Keratinocyte (primary cell): ENCODE measurements at regions not wholly inside any gene's neighbourhood (a gene's known extent, or its start where the extent isn't known, plus 50 kb on each side); places are given as distances from the start of the nearest gene placed in this dataset.

ENCODE experiments used
- DNase-seq: peaks from one replicate; pipeline ENCODE4 v3.0.0-alpha.2; 2011; ENCODE audit warnings: low read depth, missing footprints, low spot score
- FAIRE-seq: peaks from 2 replicates; lab custom pipeline; 2011; peaks lifted over from hg19 to GRCh38; lab: Jason Lieb, UNC
- H2AFZ ChIP-seq: 2 replicates; pipeline ENCODE4 v1.6.0; 2012; ENCODE audit warnings: low read length, control low read depth, inconsistent platforms; ENCODE audit not compliant: control insufficient read depth
- H3K27ac ChIP-seq: 2 replicates; pipeline ENCODE4 v1.5.1; 2011; ENCODE audit warnings: low read length; ENCODE audit not compliant: control insufficient read depth, insufficient read depth
- H3K27me3 ChIP-seq: 3 replicates; pipeline ENCODE4 v1.6.0; 2011; ENCODE audit warnings: low read length; ENCODE audit not compliant: control insufficient read depth, insufficient read depth; ENCODE audit errors: extremely low read depth
- H3K36me3 ChIP-seq, 2 experiments: 2 replicates in 1 of 2; 3 replicates in 1 of 2; pipeline ENCODE4 v1.5.1; 2011; ENCODE audit warnings: low read length in 2 of 2, mild to moderate bottlenecking in 1 of 2; ENCODE audit not compliant: control insufficient read depth in 2 of 2, insufficient read depth in 2 of 2; ENCODE audit errors: extremely low read depth in 1 of 2
- H3K4me1 ChIP-seq: 3 replicates; pipeline ENCODE4 v1.5.1; 2011; ENCODE audit warnings: low read length; ENCODE audit not compliant: control insufficient read depth, insufficient read depth; ENCODE audit errors: extremely low read depth
- H3K4me2 ChIP-seq: 3 replicates; pipeline ENCODE4 v1.6.0; 2011; ENCODE audit warnings: low read depth, low read length; ENCODE audit not compliant: control insufficient read depth, insufficient read depth; ENCODE audit errors: extremely low read depth
- H3K4me3 ChIP-seq, 3 experiments: fragments of 200-600 bp in 1 of 3; sonication (generic) in 1 of 3; 2 replicates in 2 of 3; 3 replicates in 1 of 3; pipeline ENCODE4 v1.5.1; 2011 to 2016; ENCODE audit warnings: low read length in 3 of 3, mild to moderate bottlenecking in 3 of 3, control low read depth in 2 of 3, inconsistent platforms in 1 of 3, low read depth in 1 of 3, mixed read lengths in 1 of 3, mixed run types in 1 of 3, moderate library complexity in 1 of 3; ENCODE audit not compliant: control insufficient read depth in 2 of 3, insufficient read depth in 2 of 3; ENCODE audit errors: extremely low read depth in 1 of 3
- H3K79me2 ChIP-seq: 2 replicates; pipeline ENCODE4 v1.6.0; 2012; ENCODE audit warnings: low read length; ENCODE audit not compliant: control insufficient read depth, insufficient read depth
- H3K9ac ChIP-seq: 3 replicates; pipeline ENCODE4 v1.6.0; 2011; ENCODE audit warnings: low read length; ENCODE audit not compliant: control insufficient read depth, insufficient read depth; ENCODE audit errors: extremely low read depth
- H3K9me1 ChIP-seq: 3 replicates; pipeline ENCODE4 v1.6.0; 2011; ENCODE audit warnings: low read length; ENCODE audit not compliant: control insufficient read depth, insufficient read depth; ENCODE audit errors: extremely low read depth
- H3K9me3 ChIP-seq: 2 replicates; pipeline ENCODE4 v1.5.1; 2012; ENCODE audit warnings: low read depth, low read length; ENCODE audit not compliant: control insufficient read depth
- H4K20me1 ChIP-seq: 3 replicates; pipeline ENCODE4 v1.6.0; 2011; ENCODE audit warnings: low read length; ENCODE audit not compliant: control insufficient read depth, insufficient read depth; ENCODE audit errors: extremely low read depth
- CTCF ChIP-seq, 3 experiments: IDR thresholded peaks in 1 of 3; conservative IDR thresholded peaks in 1 of 3; optimal IDR thresholded peaks in 1 of 3; 2 replicates in 2 of 3; 3 replicates in 1 of 3; pipeline versions ENCODE3 to v1.5.1; 2011; ENCODE audit warnings: low read length in 3 of 3, mild to moderate bottlenecking in 3 of 3, moderate library complexity in 2 of 3, control low read depth in 1 of 3, inconsistent platforms in 1 of 3; ENCODE audit not compliant: insufficient read depth in 2 of 3; ENCODE audit errors: extremely low read depth in 1 of 3
- EZH2 ChIP-seq: IDR thresholded peaks from one replicate; pipeline ENCODE4 v1.6.1; 2012; ENCODE audit warnings: inconsistent platforms, mild to moderate bottlenecking, low read length, moderate library complexity
- dilution Hi-C: fragments of 300-500 bp; cut with MboI; formaldehyde crosslinking; loops from one replicate; pipeline ENCODE4 v1.7.0; 2020; ENCODE audit warnings: low sequenced_read_pairs; ENCODE audit not compliant: extremely low pct_ligation_motif_present

GRCh38 chr7:41220266-41220665 lies 482.6 kb downstream of the INHBA start:
- FAIRE-seq, result no peak
- dilution Hi-C loops, result no loop called here
- Histone ChIP-seq H4K20me1 (no peaks in the 10 kb centered on the region), H3K9me1 (no peaks in the 10 kb centered on the region), H3K4me1 (peaks cover 16% of the 10 kb centered on the region), H3K36me3 (no peaks in the 10 kb centered on the region), H3K4me3 (no peak overlapping the region), H3K79me2 (no peaks in the 10 kb centered on the region), H2AFZ (peak overlapping the region; percentile 14), H3K9ac (no peak overlapping the region), H3K9me3 (no peaks in the 10 kb centered on the region), H3K27ac (no peak overlapping the region), H3K27me3 (no peaks in the 10 kb centered on the region), H3K4me2 (no peak overlapping the region)
- no peak for DNase-seq
- no peak for TF ChIP-seq CTCF (optimal IDR thresholded peaks at IDR 0.05 in 1 of 3, IDR thresholded peaks at IDR 0.05 in 1 of 3, conservative IDR thresholded peaks at IDR 0.05 in 1 of 3; ENCODE audit: extremely low read depth in 1 of 3, insufficient read depth in 2 of 3, low read length in 3 of 3)
- no peak for TF ChIP-seq EZH2

- dilution Hi-C loops, result no loop called here
- H2AFZ ChIP-seq, result no peak overlapping the region
These were observed 483.6 kb downstream of the INHBA start for GRCh38 chr7:41219276-41219675.

More at GRCh38 chr7:41219276-41219675, 483.6 kb downstream of the INHBA start:
- H3K79me2 ChIP-seq, result no peaks in the 10 kb centered on the region
- H3K27ac ChIP-seq, result no peak overlapping the region
- H3K4me2 ChIP-seq, result no peak overlapping the region
- H3K9me1 ChIP-seq, result no peaks in the 10 kb centered on the region
- FAIRE-seq (no peak), DNase-seq (no peak)
- H3K9me3 ChIP-seq, result no peaks in the 10 kb centered on the region
- H4K20me1 ChIP-seq, result no peaks in the 10 kb centered on the region
- H3K36me3 ChIP-seq, result no peaks in the 10 kb centered on the region
- no peak overlapping the region for H3K4me3 ChIP-seq
- H3K27me3 ChIP-seq, result no peaks in the 10 kb centered on the region
- TF ChIP-seq EZH2, result no peak
- TF ChIP-seq CTCF (optimal IDR thresholded peaks at IDR 0.05 in 1 of 3, IDR thresholded peaks at IDR 0.05 in 1 of 3, conservative IDR thresholded peaks at IDR 0.05 in 1 of 3; ENCODE audit: extremely low read depth in 1 of 3, insufficient read depth in 2 of 3, low read length in 3 of 3), result no peak
- peaks cover 10% of the 10 kb centered on the region for H3K4me1 ChIP-seq
- H3K9ac ChIP-seq, result no peak overlapping the region
